ENCODE measurements at regions not wholly inside any gene's neighbourhood (a gene's known extent, or its start where the extent isn't known, plus 50 kb on each side); places are given as distances from the start of the nearest gene placed in this dataset.

DNA sequence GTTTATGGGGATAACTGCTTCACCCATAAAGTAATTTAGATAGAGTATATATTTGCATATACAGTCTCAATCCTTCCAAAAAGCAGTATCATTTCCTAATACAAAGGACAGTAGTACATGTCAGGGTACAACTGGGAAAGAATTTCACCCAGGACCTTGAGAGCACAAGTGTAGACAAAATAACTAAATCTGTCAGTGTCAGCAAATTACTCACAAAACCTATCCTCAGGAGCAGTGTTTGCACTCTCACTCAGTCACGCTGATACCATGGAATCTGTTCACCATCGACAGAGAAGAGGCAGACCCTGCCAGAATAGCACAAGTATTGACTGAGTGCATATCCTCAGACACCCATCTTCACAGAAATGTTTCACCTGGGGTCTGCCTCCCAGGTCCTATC is 554.7 kb upstream of the PHF14 start:
- TF ChIP-seq, protein P1, sequence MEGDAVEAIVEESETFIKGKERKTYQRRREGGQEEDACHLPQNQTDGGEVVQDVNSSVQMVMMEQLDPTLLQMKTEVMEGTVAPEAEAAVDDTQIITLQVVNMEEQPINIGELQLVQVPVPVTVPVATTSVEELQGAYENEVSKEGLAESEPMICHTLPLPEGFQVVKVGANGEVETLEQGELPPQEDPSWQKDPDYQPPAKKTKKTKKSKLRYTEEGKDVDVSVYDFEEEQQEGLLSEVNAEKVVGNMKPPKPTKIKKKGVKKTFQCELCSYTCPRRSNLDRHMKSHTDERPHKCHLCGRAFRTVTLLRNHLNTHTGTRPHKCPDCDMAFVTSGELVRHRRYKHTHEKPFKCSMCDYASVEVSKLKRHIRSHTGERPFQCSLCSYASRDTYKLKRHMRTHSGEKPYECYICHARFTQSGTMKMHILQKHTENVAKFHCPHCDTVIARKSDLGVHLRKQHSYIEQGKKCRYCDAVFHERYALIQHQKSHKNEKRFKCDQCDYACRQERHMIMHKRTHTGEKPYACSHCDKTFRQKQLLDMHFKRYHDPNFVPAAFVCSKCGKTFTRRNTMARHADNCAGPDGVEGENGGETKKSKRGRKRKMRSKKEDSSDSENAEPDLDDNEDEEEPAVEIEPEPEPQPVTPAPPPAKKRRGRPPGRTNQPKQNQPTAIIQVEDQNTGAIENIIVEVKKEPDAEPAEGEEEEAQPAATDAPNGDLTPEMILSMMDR (IDR thresholded peaks at IDR 0.05), result no peak
- no peak for TF ChIP-seq POLR2A (IDR thresholded peaks at IDR 0.05)
